Ishikawa (cell line): ENCODE measurements at regions not wholly inside any gene's neighbourhood (a gene's known extent, or its start where the extent isn't known, plus 50 kb on each side); places are given as distances from the start of the nearest gene placed in this dataset.

Experiments used
- EP300 ChIP-seq: IDR thresholded peaks from 2 replicates; pipeline ENCODE4 v1.6.1; 2012; ENCODE audit warnings: borderline replicate concordance
- USF1 ChIP-seq: IDR thresholded peaks from 2 replicates; pipeline ENCODE4 v1.6.1; 2012

DNA sequence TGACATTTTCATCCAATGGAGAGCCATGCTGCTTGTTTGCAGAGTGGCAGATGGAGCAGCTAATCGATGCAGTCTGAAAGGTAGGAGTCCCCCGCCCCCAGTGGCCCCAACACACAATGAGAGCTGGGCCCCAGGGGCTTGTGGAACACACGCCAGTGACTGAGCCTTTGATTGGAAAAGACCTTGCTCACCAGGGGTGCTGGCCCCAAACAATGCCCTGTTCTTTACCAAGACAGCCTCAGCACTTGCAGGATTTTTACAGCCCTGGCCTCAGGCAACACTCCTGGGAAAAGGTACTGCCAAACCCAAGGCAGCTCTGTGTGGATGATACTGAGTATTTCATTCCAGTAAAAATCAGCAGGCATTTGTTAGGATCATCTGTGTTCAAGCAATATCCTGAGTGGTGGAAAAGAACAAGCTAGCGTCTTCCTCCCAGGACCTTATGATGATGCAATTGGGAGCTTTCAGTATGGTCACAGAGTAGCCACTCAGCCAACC lies 276.8 kb upstream of the CLINT1 start:
- no peak for TF ChIP-seq USF1
- TF ChIP-seq EP300 = no peak
